Neural cell (in vitro differentiated cells): ENCODE measurements at regions not wholly inside any gene's neighbourhood (a gene's known extent, or its start where the extent isn't known, plus 50 kb on each side); places are given as distances from the start of the nearest gene placed in this dataset.

Experiments
- H2AFZ ChIP-seq: fragments of 200-600, 300-800 bp; sonication (generic), shearing (Covaris generic); 2 replicates; pipeline ENCODE4 v1.6.0; 2014; ENCODE audit warnings: low read depth, mild to moderate bottlenecking, antibody characterized with exemption, low read length, moderate library complexity
- H3F3A ChIP-seq: fragments of 200-600 bp; shearing (Covaris generic); 2 replicates; pipeline ENCODE4 v1.6.1; 2016; ENCODE audit warnings: mild to moderate bottlenecking, moderate library complexity, mixed read lengths, antibody characterized with exemption, low read length; ENCODE audit not compliant: insufficient read depth, poor library complexity, severe bottlenecking
- H3K27ac ChIP-seq: fragments of 200-600, 300-800 bp; sonication (generic), shearing (Covaris generic); 2 replicates; pipeline ENCODE4 v1.5.1; 2014; ENCODE audit warnings: mild to moderate bottlenecking, low read length, moderate library complexity
- H3K27me3 ChIP-seq: fragments of 300-800, 200-600 bp; sonication (generic), shearing (Covaris generic); 2 replicates; pipeline ENCODE4 v1.6.0; 2014; ENCODE audit warnings: mild to moderate bottlenecking, low read depth, low read length, moderate library complexity; ENCODE audit not compliant: insufficient read depth
- H3K36me3 ChIP-seq: fragments of 300-800, 200-600 bp; sonication (generic), shearing (Covaris generic); 2 replicates; pipeline ENCODE4 v1.5.1; 2014; ENCODE audit warnings: mild to moderate bottlenecking, antibody characterized with exemption, low read length, moderate library complexity; ENCODE audit not compliant: insufficient read depth
- H3K4me2 ChIP-seq: fragments of 300-800, 200-600 bp; sonication (generic), shearing (Covaris generic); 2 replicates; pipeline ENCODE4 v1.6.0; 2014; ENCODE audit warnings: mild to moderate bottlenecking, low read length
- H3K4me3 ChIP-seq: fragments of 300-800, 200-600 bp; sonication (generic), shearing (Covaris generic); 2 replicates; pipeline ENCODE4 v1.5.1; 2014; ENCODE audit warnings: mild to moderate bottlenecking, low read length, moderate library complexity
- H3K79me2 ChIP-seq: fragments of 200-600 bp; shearing (Covaris generic); replicated peaks from 2 replicates; pipeline ENCODE4 v1.6.0; 2014; ENCODE audit warnings: mild to moderate bottlenecking, low read length, moderate library complexity; ENCODE audit not compliant: insufficient read depth
- H3K9ac ChIP-seq: fragments of 300-800, 200-600 bp; sonication (generic), shearing (Covaris generic); 2 replicates; pipeline ENCODE4 v1.6.1; 2016; ENCODE audit warnings: mild to moderate bottlenecking, low read length, mixed read lengths
- H3K9me2 ChIP-seq: fragments of 200-600 bp; shearing (Covaris generic); 2 replicates; pipeline ENCODE4 v1.6.1; 2016; ENCODE audit warnings: mild to moderate bottlenecking, low read length, mixed read lengths; ENCODE audit not compliant: insufficient read depth
- H3K9me3 ChIP-seq: fragments of 200-600, 300-800 bp; sonication (generic), shearing (Covaris generic); 2 replicates; pipeline ENCODE4 v1.6.1; 2016; ENCODE audit warnings: mild to moderate bottlenecking, mixed run types, low read length, moderate library complexity, mixed read lengths
- H4K20me1 ChIP-seq: fragments of 200-600 bp; shearing (Covaris generic); 2 replicates; pipeline ENCODE4 v1.6.1; 2016; ENCODE audit warnings: mild to moderate bottlenecking, mixed run types; ENCODE audit not compliant: insufficient read depth
- EP300 ChIP-seq: fragments of 450-650 bp; conservative IDR thresholded peaks from 2 replicates; pipeline ENCODE4 v1.6.1; 2014; ENCODE audit warnings: antibody characterized with exemption, mild to moderate bottlenecking, moderate library complexity; ENCODE audit not compliant: poor library complexity, severe bottlenecking
- EZH2 ChIP-seq: fragments of 200-600, 300-800 bp; shearing (Covaris generic), sonication (generic); IDR thresholded peaks from 2 replicates; pipeline ENCODE4 v1.6.1; 2014; ENCODE audit warnings: antibody characterized with exemption, low read length, borderline replicate concordance, mild to moderate bottlenecking; ENCODE audit not compliant: insufficient read depth, poor library complexity, severe bottlenecking
- MXI1 ChIP-seq: fragments of 450-650 bp; conservative IDR thresholded peaks from 2 replicates; pipeline ENCODE4 v1.6.1; 2014; ENCODE audit warnings: antibody characterized with exemption, mild to moderate bottlenecking; ENCODE audit not compliant: poor library complexity, severe bottlenecking
- POLR2AphosphoS5 ChIP-seq: IDR thresholded peaks from 2 replicates; pipeline ENCODE4 v1.6.1; 2012
- RAD21 ChIP-seq: fragments of 450-650 bp; conservative IDR thresholded peaks from 2 replicates; pipeline ENCODE4 v1.6.1; 2014; ENCODE audit warnings: antibody characterized with exemption, mild to moderate bottlenecking, moderate library complexity
- SMC3 ChIP-seq: fragments of 450-650 bp; conservative IDR thresholded peaks from 2 replicates; pipeline ENCODE4 v1.6.1; 2014; ENCODE audit warnings: antibody characterized with exemption, mild to moderate bottlenecking, moderate library complexity; ENCODE audit not compliant: poor library complexity
- TAF1 ChIP-seq: IDR thresholded peaks from 2 replicates; pipeline ENCODE4 v1.6.1; 2012; ENCODE audit warnings: low read depth
- TF ChIP-seq, protein P1 (sequence below): IDR thresholded peaks from 2 replicates; pipeline ENCODE4 v1.6.1; 2012; ENCODE audit warnings: borderline replicate concordance
- TF ChIP-seq, protein P2 (sequence below): fragments of 450-650 bp; IDR thresholded peaks from 2 replicates; pipeline ENCODE4 v1.5.1; 2014; ENCODE audit warnings: antibody characterized with exemption, mild to moderate bottlenecking, moderate library complexity; ENCODE audit not compliant: poor library complexity, severe bottlenecking

DNA sequence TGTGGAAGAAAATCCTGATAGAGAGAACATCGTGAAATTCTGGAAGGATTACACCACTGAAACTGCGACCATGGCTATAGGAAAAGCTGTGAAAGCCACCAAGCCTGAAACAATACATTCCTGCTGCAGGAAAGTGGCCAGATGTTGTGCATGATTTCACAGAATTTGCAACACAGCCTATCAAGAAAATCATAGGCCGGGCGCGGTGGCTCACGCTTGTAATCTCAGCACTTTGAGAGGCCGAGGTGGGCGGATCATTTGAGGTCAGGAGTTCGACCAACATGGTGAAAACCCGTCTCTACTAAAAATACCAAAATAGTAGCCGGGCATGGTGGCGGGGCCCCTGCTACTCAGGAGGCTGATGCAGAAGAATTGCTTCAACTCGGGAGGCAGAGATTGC, 360.2 kb downstream of the CDH7 start:
- Histone ChIP-seq H3K9ac (no peak overlapping the region), H3K36me3 (no peaks in the 10 kb centered on the region), H3K27me3 (no peaks in the 10 kb centered on the region), H4K20me1 (no peaks in the 10 kb centered on the region), H2AFZ (no peak overlapping the region), H3K27ac (no peak overlapping the region), H3K9me2 (no peaks in the 10 kb centered on the region), H3K9me3 (no peaks in the 10 kb centered on the region), H3F3A (no peaks in the 10 kb centered on the region), H3K4me3 (no peak overlapping the region), H3K79me2 (no peaks in the 10 kb centered on the region), H3K4me2 (no peak overlapping the region)
- TF ChIP-seq EP300, result no peak
- no peak for TF ChIP-seq POLR2AphosphoS5
- no peak for TF ChIP-seq RAD21
- no peak for TF ChIP-seq TAF1
- TF ChIP-seq EZH2, result no peak
- TF ChIP-seq MXI1, result no peak
- TF ChIP-seq SMC3, result no peak
- TF ChIP-seq, protein P1, sequence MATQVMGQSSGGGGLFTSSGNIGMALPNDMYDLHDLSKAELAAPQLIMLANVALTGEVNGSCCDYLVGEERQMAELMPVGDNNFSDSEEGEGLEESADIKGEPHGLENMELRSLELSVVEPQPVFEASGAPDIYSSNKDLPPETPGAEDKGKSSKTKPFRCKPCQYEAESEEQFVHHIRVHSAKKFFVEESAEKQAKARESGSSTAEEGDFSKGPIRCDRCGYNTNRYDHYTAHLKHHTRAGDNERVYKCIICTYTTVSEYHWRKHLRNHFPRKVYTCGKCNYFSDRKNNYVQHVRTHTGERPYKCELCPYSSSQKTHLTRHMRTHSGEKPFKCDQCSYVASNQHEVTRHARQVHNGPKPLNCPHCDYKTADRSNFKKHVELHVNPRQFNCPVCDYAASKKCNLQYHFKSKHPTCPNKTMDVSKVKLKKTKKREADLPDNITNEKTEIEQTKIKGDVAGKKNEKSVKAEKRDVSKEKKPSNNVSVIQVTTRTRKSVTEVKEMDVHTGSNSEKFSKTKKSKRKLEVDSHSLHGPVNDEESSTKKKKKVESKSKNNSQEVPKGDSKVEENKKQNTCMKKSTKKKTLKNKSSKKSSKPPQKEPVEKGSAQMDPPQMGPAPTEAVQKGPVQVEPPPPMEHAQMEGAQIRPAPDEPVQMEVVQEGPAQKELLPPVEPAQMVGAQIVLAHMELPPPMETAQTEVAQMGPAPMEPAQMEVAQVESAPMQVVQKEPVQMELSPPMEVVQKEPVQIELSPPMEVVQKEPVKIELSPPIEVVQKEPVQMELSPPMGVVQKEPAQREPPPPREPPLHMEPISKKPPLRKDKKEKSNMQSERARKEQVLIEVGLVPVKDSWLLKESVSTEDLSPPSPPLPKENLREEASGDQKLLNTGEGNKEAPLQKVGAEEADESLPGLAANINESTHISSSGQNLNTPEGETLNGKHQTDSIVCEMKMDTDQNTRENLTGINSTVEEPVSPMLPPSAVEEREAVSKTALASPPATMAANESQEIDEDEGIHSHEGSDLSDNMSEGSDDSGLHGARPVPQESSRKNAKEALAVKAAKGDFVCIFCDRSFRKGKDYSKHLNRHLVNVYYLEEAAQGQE, result no peak
- TF ChIP-seq, protein P2, sequence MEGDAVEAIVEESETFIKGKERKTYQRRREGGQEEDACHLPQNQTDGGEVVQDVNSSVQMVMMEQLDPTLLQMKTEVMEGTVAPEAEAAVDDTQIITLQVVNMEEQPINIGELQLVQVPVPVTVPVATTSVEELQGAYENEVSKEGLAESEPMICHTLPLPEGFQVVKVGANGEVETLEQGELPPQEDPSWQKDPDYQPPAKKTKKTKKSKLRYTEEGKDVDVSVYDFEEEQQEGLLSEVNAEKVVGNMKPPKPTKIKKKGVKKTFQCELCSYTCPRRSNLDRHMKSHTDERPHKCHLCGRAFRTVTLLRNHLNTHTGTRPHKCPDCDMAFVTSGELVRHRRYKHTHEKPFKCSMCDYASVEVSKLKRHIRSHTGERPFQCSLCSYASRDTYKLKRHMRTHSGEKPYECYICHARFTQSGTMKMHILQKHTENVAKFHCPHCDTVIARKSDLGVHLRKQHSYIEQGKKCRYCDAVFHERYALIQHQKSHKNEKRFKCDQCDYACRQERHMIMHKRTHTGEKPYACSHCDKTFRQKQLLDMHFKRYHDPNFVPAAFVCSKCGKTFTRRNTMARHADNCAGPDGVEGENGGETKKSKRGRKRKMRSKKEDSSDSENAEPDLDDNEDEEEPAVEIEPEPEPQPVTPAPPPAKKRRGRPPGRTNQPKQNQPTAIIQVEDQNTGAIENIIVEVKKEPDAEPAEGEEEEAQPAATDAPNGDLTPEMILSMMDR, result no peak

DNA sequence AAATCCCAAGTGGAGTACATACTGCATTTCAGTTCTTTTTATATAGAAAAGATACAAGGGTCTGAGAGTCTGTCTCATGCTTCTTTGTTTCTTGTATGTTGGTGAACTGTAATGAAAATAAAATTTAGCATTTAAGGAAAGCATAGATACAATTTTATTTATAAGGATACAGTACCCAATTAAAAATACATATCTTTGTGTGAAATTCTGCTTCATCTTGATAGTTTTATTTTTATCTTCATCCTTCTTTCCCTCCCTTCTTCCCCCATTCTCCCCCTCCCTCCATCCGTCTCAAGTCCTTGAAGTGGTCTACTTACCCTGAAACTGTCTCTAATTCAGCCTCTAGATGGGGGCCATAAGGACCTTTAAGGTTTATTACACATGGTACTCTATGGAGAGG, 359.8 kb downstream of the CDH7 start:
- Histone ChIP-seq H3K9me2 (no peaks in the 10 kb centered on the region), H3K4me2 (no peak overlapping the region), H3F3A (no peaks in the 10 kb centered on the region), H3K4me3 (no peak overlapping the region), H3K27ac (no peak overlapping the region), H3K27me3 (no peaks in the 10 kb centered on the region), H4K20me1 (no peaks in the 10 kb centered on the region), H3K36me3 (no peaks in the 10 kb centered on the region), H2AFZ (no peak overlapping the region), H3K9ac (no peak overlapping the region), H3K9me3 (no peaks in the 10 kb centered on the region), H3K79me2 (no peaks in the 10 kb centered on the region)
- TF ChIP-seq SMC3 (no peak), EZH2 (no peak), EP300 (no peak), TAF1 (no peak), RAD21 (no peak), POLR2AphosphoS5 (no peak), MXI1 (no peak)
- TF ChIP-seq, protein P2, result no peak
- TF ChIP-seq, protein P1, result no peak
